GM21515 (cell line): ENCODE measurements at regions not wholly inside any gene's neighbourhood (a gene's known extent, or its start where the extent isn't known, plus 50 kb on each side); places are given as distances from the start of the nearest gene placed in this dataset.

Source experiments
- ATAC-seq: cut with Tn5 transposase; IDR thresholded peaks from one replicate; pipeline ENCODE4 v1.9.1; 2021; ENCODE audit not compliant: unreplicated experiment

DNA sequence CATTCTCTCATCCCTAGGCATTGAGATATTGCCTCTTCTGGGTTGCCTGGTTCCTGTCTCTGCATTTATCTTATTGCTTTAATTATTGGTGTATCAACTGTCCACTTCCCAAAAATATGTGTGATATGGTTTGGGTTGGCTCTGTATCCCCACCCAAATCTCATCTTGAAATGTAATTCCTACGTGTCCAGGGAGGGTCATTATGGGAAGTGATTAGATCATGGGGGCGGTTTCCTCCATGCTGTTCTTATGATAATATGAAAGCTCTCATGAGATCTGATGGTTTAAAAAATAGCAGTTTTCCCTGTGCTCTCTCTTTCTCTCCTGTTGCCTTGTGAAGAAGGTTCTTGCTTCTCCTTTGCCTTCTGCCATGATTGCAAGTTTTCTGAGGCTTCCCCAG is 308.3 kb upstream of the HS3ST1 start:
- ATAC-seq: no peak

DNA sequence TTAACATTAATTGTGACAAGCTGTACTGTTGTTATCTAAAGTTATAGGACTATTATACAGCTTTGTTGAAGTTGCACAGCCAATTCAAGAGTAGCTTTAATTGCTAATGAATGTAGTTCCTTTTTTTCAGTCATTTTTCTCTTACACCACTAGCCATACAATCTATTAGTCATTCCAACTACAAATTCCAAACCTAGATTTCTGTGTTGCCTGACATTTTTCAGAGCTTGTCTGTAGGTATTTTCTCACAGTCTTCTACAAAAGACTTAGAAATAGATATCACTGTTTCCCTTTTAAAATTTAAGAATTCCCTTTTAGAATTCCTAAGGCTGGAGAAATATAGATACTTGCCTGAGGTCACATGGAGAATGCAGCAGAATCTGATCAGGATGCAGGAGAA is 307.0 kb upstream of the HS3ST1 start:
- no peak for ATAC-seq

DNA sequence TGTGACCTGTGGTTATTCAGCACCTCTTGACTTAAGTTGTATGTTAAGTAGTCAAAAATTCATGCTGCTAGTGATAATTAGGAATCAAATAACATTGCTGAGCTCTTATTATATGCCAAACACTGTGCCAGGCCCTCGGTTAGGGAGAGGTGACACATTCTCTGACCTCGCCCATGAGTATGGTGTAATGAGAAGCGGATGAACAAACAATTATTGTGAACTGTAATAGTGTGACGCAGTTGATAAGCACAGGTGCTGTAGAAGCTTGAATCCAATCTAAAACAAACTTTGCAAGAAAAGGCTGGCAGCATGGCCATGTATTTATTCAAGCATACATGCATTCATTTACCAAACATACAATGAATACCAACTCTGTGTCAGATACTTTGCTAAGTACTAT is 303.5 kb upstream of the HS3ST1 start:
- no peak for ATAC-seq

- no peak for ATAC-seq
Observed at GRCh38 chr4:11730545-11730944, 301.9 kb upstream of the HS3ST1 start.

DNA sequence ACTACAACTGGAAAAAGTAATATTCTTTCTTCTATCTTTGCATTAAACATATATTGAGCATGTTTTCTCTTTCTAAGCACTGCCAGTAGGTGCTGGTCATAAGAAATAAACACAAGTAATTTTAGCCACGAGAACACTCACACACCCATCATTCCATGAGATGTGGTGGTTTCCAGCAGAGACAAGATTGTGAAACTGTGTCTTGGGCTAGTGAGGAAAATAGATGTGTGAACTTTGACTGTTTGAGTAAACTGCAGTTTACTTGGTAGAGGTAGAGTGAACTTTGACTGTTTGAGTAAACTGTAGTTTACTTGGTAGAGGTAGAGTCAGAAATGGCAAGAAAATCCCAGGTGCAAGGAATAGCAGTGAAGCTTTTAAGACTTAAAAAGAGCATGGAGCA is 300.9 kb upstream of the HS3ST1 start:
- ATAC-seq: no peak

GRCh38 chr4:11727903-11728564 is 299.3 kb upstream of the HS3ST1 start:
- ATAC-seq: no peak

DNA sequence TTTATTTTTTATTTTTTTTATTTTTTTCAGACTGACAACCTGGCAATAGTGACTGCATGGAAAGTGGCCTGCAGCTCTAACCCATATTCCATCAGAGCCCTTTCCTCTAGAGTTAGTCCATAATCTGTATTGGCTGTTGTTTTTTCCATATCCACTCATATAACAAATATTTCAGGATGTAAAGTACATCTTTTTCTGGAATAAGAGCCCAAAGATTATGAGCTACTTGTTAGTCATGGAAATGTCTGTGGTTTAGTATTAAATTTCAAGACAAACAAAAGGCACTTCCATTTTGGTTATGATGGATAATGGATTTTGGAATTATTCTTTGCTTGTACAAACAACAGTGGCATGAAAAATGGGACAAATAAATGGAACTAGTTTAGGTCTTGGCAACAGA is 296.0 kb upstream of the HS3ST1 start:
- no peak for ATAC-seq

- no peak for ATAC-seq
Observed at GRCh38 chr4:11722223-11722622, 293.5 kb upstream of the HS3ST1 start.

- no peak for ATAC-seq
Observed at GRCh38 chr4:11720292-11720691, 291.6 kb upstream of the HS3ST1 start.

- ATAC-seq: no peak
Observed at GRCh38 chr4:11719879-11720278, 291.2 kb upstream of the HS3ST1 start.

DNA sequence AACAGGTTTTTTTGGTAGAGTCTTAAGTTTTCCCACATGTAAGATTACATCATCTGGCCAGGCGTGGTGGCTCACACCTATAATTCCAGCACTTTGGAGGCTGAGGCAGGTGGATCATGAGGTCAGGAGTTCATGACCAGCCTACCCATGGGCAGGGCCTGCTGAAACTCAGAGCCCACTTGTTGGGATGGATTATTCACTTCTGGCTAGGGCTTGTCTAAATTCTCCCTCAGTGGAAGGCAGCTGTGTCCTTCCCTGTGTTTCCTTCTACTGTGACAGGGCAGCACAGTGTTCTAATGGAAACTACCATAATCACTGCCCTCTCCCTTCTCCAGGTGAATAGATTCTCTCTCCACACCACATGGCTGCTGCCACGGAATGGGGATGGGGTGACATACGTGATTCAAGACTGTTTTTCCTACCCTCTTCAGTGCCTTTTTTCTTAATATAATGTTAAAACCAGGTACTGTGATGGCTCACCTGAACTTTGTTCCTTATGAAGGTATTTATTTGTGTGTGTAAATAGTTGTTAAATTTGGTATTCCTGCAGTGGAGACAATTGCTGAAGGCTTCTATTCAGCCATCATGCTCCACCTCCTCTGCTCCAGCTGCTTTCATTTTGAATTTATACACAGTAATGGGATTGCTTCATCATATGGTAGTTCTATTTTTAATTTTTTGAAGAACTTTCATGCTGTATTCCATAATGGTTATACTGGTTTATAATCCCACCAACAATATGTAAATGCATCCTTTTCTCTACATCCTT is 287.2 kb upstream of the HS3ST1 start:
- no peak for ATAC-seq

DNA sequence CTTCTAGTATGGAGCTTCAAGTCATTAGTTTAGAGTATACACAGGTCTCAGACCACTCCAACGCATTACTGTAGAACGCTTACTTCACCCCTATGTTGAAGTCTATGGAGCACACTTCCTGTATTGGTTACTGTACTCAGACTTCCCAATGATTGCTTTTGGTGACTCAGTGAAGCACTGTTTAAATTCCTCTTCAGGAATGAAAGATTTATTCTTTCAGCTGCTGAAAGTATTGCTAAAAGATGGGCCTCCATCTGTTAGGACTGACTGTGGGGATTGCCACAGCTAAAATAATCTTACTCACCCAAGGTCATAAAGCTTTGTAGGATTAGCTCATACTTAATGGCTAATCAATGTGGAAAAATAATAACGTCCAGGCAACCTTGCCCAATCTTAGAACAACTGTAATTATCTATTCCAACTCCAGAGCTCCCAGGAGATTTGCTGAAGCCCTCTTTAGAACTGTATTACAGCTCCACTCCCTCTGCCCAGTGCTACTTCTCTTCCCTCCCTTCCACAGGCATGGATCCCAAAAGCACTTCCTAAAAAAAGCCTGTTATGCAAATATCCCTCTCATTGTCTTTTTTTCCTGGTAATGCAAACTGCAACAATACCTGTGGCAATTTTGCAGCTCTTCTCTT is 281.9 kb upstream of the HS3ST1 start:
- no peak for ATAC-seq

DNA sequence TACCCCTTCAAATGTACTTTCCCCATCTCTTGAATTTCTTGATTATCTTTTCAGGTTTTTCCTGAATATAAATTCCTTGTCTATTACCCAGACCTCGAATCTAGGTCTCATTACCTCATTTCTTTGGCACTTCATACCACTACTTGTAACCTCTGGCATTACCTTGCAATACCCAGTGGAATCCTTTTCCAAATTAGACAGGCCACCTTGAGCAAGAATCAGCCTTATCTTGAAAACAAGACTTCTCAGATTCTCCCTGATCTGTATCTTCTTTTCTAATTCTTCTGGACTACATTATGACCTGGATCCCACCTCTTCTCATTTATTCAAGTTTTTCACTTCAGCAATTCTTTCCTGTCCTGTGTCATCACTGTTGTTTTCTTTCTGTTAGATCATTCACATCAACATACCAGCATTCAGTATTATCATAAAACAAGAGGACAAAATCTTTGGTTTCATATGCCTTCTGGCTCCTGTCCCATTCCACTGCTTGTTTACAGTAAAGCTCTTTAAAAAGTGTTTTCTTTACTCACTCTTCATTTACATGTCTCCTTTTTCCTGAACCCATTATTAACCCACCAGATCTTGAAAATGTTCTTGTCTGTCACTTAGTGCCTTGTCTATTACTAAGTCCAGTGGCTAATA is 275.6 kb upstream of the HS3ST1 start:
- no peak for ATAC-seq

DNA sequence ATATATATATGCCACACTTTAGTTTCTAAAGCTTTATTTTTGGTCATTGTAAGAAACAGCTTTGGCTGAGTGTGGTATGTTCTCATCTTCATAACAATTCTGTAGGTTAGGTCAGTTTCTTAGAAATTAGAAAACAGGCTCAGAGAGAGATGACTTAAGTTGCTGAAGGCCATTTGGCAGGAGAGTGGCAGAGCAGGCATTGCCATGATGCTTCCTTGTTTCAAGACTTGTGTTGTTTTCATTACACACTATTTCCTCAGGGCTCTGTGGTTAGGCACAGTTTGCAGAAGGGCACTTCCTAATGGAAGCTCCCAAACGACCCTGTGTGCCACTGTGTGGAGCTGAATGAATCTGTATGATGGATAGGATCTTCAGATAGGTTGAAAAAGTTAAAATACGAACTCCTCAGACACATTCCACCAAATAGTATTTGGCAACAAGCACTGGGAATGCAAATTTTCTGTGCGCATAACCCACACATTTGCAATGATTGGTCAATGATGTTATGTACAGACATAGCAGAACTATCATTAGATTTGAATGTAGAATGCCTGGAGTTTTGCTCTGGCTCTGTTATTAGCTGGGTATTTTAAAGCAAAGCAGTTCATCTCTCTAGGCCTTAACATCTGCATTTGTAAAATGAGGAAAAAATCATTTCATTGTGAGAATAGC is 274.3 kb upstream of the HS3ST1 start:
- no peak for ATAC-seq

- no peak for ATAC-seq
Observed at GRCh38 chr4:11701966-11702725, 273.5 kb upstream of the HS3ST1 start.

DNA sequence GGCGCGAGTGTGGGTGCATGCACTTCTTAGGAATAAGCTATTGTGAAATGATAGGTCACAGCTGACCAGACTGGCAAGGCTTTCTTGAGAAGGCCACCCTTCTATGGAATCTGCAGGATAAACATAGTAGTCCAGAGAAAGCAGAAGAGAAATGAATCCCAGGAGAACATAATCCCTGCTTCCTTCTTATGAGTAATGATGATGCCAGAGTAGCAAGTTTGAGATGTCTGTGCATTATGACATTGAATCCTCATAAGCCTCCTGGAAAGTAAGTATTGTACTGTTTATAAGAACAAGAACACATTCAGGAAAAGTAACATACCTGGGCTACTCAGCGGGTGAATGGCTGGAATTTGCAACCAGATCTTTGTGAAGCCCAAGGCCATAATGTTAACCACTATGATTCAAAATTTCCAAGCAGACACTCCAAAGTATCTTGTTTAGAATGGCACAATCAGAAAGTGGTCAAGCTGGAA is 272.1 kb upstream of the HS3ST1 start:
- ATAC-seq: no peak

GRCh38 chr4:11698846-11699590 is 270.3 kb upstream of the HS3ST1 start:
- no peak for ATAC-seq

DNA sequence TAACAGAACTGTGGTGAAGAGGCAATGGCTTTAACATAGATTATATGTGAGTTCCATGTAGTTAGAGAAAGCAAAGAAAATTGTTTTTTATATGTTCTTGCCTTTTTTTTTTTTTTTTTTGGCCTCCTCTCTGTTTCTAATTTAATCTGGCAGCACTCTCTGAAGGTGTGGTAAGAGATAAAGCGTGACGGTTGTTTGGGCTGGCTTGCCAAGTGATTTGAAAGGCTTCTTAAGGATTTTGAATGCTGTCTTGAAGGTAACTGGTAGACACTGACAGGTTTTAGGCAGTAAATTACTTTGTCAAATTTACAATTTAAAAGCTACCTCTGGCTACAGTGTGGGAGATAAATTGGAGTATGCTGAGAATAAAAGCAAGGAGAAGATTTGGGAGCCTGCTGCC is 269.3 kb upstream of the HS3ST1 start:
- no peak for ATAC-seq

GRCh38 chr4:11693693-11694092 is 265.0 kb upstream of the HS3ST1 start:
- ATAC-seq: no peak

DNA sequence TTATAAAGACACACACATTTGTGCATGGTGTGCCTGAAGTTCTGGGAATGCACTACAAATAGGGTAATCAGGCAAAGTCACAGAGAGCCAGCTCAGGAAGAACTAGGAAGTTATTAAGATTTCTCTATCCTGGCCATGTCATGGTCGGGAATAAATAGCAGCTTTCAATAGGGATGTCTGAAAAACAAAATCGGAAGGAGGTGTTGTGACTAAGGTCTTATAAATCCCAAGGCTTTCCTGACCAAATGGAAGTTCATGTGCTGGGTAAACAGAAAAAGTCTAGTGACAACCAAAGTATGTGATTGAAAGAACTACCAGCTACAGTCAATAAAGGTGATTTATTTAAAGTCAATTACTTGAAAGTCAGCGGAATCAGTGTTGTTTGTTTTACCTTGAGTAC is 262.5 kb upstream of the HS3ST1 start:
- ATAC-seq: no peak
